ENCODE measurements at regions not wholly inside any gene's neighbourhood (a gene's known extent, or its start where the extent isn't known, plus 50 kb on each side); places are given as distances from the start of the nearest gene placed in this dataset.

DNA sequence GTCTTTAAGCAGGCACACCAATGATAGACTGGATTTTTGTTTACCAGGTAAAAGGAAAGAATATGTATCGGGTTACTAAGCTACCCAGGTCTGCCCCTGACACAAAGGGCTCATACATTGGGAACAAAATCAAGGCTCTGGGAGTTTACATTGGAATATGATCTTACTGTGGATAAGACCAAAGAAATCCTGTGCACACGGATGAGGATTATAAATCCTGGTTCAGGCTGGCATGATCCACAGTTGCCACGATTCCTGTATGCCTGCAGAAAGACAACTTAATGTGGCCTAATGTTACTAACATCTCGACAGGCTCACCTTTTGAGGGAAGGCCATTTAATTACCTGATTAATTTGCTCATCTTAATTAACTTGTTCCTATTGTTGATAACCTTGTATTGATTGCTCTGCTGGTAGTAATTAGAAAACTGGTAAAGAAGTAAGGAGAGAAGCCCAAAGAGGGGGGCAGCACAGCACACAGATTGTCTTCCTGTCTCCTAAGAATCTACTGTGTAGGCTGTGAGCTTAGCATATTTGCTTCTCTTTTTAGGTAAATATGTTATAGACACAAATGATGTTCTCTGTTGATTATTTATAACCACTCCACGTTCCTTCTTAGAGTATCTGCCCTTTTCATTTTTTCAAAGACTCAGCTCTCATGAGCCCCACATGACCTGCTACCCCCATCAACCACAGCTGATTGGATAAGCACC, 51.0 kb upstream of the TOX3 start (continued):
- TF ChIP-seq, protein P1, sequence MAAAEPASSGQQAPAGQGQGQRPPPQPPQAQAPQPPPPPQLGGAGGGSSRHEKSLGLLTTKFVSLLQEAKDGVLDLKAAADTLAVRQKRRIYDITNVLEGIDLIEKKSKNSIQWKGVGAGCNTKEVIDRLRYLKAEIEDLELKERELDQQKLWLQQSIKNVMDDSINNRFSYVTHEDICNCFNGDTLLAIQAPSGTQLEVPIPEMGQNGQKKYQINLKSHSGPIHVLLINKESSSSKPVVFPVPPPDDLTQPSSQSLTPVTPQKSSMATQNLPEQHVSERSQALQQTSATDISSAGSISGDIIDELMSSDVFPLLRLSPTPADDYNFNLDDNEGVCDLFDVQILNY (CRISPR knock-in tag; conservative IDR thresholded peaks at IDR 0.05) = no peak
- TF ChIP-seq ZBTB38 (CRISPR knock-in tag; IDR thresholded peaks at IDR 0.05) (no peak), ZNF543 (CRISPR knock-in tag; IDR thresholded peaks at IDR 0.05) (peak; percentile 76), ZNF350 (CRISPR knock-in tag; IDR thresholded peaks at IDR 0.05; ENCODE audit: borderline replicate concordance, low read depth) (no peak), POLR2G (IDR thresholded peaks at IDR 0.05; ENCODE audit: low read depth, low read length) (no peak), ZNF501 (CRISPR knock-in tag; IDR thresholded peaks at IDR 0.05) (no peak), MTA1 (CRISPR knock-in tag; IDR thresholded peaks at IDR 0.05; ENCODE audit: borderline replicate concordance) (no peak), ARID2 (CRISPR knock-in tag; IDR thresholded peaks at IDR 0.05; ENCODE audit: borderline replicate concordance) (no peak), ZNF510 (CRISPR knock-in tag; IDR thresholded peaks at IDR 0.05; ENCODE audit: low read depth) (no peak), NFRKB (IDR thresholded peaks at IDR 0.05) (no peak), MTF2 (CRISPR knock-in tag; IDR thresholded peaks at IDR 0.05; ENCODE audit: borderline replicate concordance) (no peak), YEATS4 (CRISPR knock-in tag; IDR thresholded peaks at IDR 0.05; ENCODE audit: borderline replicate concordance) (no peak), ZNF652 (CRISPR knock-in tag; IDR thresholded peaks at IDR 0.05; ENCODE audit: borderline replicate concordance, low read depth) (no peak)
- TF ChIP-seq, protein P2, sequence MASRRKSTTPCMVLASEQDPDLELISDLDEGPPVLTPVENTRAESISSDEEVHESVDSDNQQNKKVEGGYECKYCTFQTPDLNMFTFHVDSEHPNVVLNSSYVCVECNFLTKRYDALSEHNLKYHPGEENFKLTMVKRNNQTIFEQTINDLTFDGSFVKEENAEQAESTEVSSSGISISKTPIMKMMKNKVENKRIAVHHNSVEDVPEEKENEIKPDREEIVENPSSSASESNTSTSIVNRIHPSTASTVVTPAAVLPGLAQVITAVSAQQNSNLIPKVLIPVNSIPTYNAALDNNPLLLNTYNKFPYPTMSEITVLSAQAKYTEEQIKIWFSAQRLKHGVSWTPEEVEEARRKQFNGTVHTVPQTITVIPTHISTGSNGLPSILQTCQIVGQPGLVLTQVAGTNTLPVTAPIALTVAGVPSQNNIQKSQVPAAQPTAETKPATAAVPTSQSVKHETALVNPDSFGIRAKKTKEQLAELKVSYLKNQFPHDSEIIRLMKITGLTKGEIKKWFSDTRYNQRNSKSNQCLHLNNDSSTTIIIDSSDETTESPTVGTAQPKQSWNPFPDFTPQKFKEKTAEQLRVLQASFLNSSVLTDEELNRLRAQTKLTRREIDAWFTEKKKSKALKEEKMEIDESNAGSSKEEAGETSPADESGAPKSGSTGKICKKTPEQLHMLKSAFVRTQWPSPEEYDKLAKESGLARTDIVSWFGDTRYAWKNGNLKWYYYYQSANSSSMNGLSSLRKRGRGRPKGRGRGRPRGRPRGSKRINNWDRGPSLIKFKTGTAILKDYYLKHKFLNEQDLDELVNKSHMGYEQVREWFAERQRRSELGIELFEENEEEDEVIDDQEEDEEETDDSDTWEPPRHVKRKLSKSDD (CRISPR knock-in tag; IDR thresholded peaks at IDR 0.05; ENCODE audit: low read depth) = no peak
- TF ChIP-seq, protein P3, sequence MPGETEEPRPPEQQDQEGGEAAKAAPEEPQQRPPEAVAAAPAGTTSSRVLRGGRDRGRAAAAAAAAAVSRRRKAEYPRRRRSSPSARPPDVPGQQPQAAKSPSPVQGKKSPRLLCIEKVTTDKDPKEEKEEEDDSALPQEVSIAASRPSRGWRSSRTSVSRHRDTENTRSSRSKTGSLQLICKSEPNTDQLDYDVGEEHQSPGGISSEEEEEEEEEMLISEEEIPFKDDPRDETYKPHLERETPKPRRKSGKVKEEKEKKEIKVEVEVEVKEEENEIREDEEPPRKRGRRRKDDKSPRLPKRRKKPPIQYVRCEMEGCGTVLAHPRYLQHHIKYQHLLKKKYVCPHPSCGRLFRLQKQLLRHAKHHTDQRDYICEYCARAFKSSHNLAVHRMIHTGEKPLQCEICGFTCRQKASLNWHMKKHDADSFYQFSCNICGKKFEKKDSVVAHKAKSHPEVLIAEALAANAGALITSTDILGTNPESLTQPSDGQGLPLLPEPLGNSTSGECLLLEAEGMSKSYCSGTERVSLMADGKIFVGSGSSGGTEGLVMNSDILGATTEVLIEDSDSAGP (CRISPR knock-in tag; IDR thresholded peaks at IDR 0.05; ENCODE audit: borderline replicate concordance) = no peak
- TF ChIP-seq, protein P4, sequence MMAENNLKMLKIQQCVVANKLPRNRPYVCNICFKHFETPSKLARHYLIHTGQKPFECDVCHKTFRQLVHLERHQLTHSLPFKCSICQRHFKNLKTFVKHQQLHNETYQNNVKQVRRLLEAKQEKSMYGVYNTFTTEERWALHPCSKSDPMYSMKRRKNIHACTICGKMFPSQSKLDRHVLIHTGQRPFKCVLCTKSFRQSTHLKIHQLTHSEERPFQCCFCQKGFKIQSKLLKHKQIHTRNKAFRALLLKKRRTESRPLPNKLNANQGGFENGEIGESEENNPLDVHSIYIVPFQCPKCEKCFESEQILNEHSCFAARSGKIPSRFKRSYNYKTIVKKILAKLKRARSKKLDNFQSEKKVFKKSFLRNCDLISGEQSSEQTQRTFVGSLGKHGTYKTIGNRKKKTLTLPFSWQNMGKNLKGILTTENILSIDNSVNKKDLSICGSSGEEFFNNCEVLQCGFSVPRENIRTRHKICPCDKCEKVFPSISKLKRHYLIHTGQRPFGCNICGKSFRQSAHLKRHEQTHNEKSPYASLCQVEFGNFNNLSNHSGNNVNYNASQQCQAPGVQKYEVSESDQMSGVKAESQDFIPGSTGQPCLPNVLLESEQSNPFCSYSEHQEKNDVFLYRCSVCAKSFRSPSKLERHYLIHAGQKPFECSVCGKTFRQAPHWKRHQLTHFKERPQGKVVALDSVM (CRISPR knock-in tag; IDR thresholded peaks at IDR 0.05) = no peak
- TF ChIP-seq, protein P5, sequence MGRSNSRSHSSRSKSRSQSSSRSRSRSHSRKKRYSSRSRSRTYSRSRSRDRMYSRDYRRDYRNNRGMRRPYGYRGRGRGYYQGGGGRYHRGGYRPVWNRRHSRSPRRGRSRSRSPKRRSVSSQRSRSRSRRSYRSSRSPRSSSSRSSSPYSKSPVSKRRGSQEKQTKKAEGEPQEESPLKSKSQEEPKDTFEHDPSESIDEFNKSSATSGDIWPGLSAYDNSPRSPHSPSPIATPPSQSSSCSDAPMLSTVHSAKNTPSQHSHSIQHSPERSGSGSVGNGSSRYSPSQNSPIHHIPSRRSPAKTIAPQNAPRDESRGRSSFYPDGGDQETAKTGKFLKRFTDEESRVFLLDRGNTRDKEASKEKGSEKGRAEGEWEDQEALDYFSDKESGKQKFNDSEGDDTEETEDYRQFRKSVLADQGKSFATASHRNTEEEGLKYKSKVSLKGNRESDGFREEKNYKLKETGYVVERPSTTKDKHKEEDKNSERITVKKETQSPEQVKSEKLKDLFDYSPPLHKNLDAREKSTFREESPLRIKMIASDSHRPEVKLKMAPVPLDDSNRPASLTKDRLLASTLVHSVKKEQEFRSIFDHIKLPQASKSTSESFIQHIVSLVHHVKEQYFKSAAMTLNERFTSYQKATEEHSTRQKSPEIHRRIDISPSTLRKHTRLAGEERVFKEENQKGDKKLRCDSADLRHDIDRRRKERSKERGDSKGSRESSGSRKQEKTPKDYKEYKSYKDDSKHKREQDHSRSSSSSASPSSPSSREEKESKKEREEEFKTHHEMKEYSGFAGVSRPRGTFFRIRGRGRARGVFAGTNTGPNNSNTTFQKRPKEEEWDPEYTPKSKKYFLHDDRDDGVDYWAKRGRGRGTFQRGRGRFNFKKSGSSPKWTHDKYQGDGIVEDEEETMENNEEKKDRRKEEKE (IDR thresholded peaks at IDR 0.05) = no peak
- TF ChIP-seq, protein P6, sequence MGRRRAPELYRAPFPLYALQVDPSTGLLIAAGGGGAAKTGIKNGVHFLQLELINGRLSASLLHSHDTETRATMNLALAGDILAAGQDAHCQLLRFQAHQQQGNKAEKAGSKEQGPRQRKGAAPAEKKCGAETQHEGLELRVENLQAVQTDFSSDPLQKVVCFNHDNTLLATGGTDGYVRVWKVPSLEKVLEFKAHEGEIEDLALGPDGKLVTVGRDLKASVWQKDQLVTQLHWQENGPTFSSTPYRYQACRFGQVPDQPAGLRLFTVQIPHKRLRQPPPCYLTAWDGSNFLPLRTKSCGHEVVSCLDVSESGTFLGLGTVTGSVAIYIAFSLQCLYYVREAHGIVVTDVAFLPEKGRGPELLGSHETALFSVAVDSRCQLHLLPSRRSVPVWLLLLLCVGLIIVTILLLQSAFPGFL (CRISPR knock-in tag; IDR thresholded peaks at IDR 0.05) = no peak
